HG02870 (cell line): ENCODE measurements at regions not wholly inside any gene's neighbourhood (a gene's known extent, or its start where the extent isn't known, plus 50 kb on each side); places are given as distances from the start of the nearest gene placed in this dataset.
"Not testable (repeated sequence)": the region's sequence is repeated elsewhere in the genome, so short reads cannot be mapped to it uniquely, and the experiment has no call there.

Experiments used
- ATAC-seq: cut with Tn5 transposase; IDR thresholded peaks from one replicate; pipeline ENCODE4 v1.9.1; 2021; ENCODE audit warnings: mild to moderate bottlenecking, moderate library complexity; ENCODE audit not compliant: unreplicated experiment

GRCh38 chr20:29411458-29411820 lies 1846.0 kb upstream of the DEFB115 start:
- ATAC-seq: not testable (repeated sequence)

- no peak for ATAC-seq
These were observed 1838.1 kb upstream of the DEFB115 start for GRCh38 chr20:29419378-29419777.

- ATAC-seq: no peak
These were observed 1830.0 kb upstream of the DEFB115 start for GRCh38 chr20:29427201-29428060.

- ATAC-seq: no peak
These were observed 1826.9 kb upstream of the DEFB115 start for GRCh38 chr20:29430531-29430930.

GRCh38 chr20:29440721-29441120 lies 1816.7 kb upstream of the DEFB115 start:
- not testable (repeated sequence) for ATAC-seq

GRCh38 chr20:29443206-29443781 lies 1814.2 kb upstream of the DEFB115 start:
- ATAC-seq: not testable (repeated sequence)

GRCh38 chr20:29443819-29444218 lies 1813.6 kb upstream of the DEFB115 start:
- ATAC-seq: peak; percentile 68

- ATAC-seq: not testable (repeated sequence)
These were observed 1812.2 kb upstream of the DEFB115 start for GRCh38 chr20:29445050-29445907.

- ATAC-seq: not testable (repeated sequence)
These were observed 1809.7 kb upstream of the DEFB115 start for GRCh38 chr20:29447517-29448484.

GRCh38 chr20:29448806-29449470 lies 1808.5 kb upstream of the DEFB115 start:
- no peak for ATAC-seq

GRCh38 chr20:29452186-29452585 lies 1805.3 kb upstream of the DEFB115 start:
- no peak for ATAC-seq

- ATAC-seq: not testable (repeated sequence)
These were observed 1800.3 kb upstream of the DEFB115 start for GRCh38 chr20:29456987-29457693.

- ATAC-seq: no peak
These were observed 1784.9 kb upstream of the DEFB115 start for GRCh38 chr20:29472606-29473005.

- not testable (repeated sequence) for ATAC-seq
These were observed 1764.6 kb upstream of the DEFB115 start for GRCh38 chr20:29492840-29493239.

GRCh38 chr20:29496767-29497166 lies 1760.7 kb upstream of the DEFB115 start:
- ATAC-seq: not testable (repeated sequence)

- no peak for ATAC-seq
These were observed 1760.2 kb upstream of the DEFB115 start for GRCh38 chr20:29497261-29497671.

GRCh38 chr20:29497684-29498083 lies 1759.8 kb upstream of the DEFB115 start:
- ATAC-seq: not testable (repeated sequence)

- ATAC-seq: not testable (repeated sequence)
These were observed 1756.7 kb upstream of the DEFB115 start for GRCh38 chr20:29500738-29501137.

GRCh38 chr20:29514634-29515033 lies 1742.8 kb upstream of the DEFB115 start:
- ATAC-seq: not testable (repeated sequence)
